AG04450 (cell line): ENCODE measurements at regions not wholly inside any gene's neighbourhood (a gene's known extent, or its start where the extent isn't known, plus 50 kb on each side); places are given as distances from the start of the nearest gene placed in this dataset.

Experiments used
- CTCF ChIA-PET: fragments of 300-600, 350-600 bp; formaldehyde crosslinking; extraction: SDS; loops from one replicate; lab custom pipeline; 2022; ENCODE audit warnings: antibody characterized with exemption, inconsistent platforms; lab: Charles Lee
- POLR2A ChIA-PET: fragments of 350-600 bp; formaldehyde crosslinking; extraction: SDS; loops from one replicate; lab custom pipeline; 2021; ENCODE audit warnings: antibody characterized with exemption, inconsistent platforms; lab: Yijun Ruan, JAX
- DNase-seq: peaks from one replicate; pipeline ENCODE4 v3.0.0-alpha.2; 2011; ENCODE audit warnings: low read depth, low spot score
- H3K27ac ChIP-seq: one replicate; pipeline ENCODE4 v1.5.1; 2012; ENCODE audit warnings: low read depth, low read length, control low read depth
- H3K27me3 ChIP-seq: one replicate; pipeline ENCODE4 v1.6.0; 2012; ENCODE audit warnings: low read length; ENCODE audit not compliant: control insufficient read depth, insufficient read depth
- H3K4me3 ChIP-seq: 2 replicates; pipeline ENCODE4 v1.5.1; 2011; ENCODE audit warnings: mild to moderate bottlenecking, low read depth, low read length, control low read depth
- H3K9me3 ChIP-seq: 2 replicates; pipeline ENCODE4 v1.5.1; 2012; ENCODE audit warnings: low read length; ENCODE audit not compliant: control insufficient read depth, insufficient read depth
- CTCF ChIP-seq: IDR thresholded peaks from 2 replicates; pipeline ENCODE4 v1.5.1; 2011; ENCODE audit warnings: low read depth, low read length, control low read depth, inconsistent platforms

GRCh38 chrX:28042260-28042659 lies 61.0 kb upstream of the DCAF8L1 start:
- CTCF ChIA-PET, result no interaction called here
- TF ChIP-seq CTCF, result no peak
- DNase-seq, result no peak
- no peaks in the 10 kb centered on the region for H3K27me3 ChIP-seq
- H3K27ac ChIP-seq, result no peak overlapping the region
- POLR2A ChIA-PET, result no interaction called here
- no peak overlapping the region for H3K4me3 ChIP-seq
- no peaks in the 10 kb centered on the region for H3K9me3 ChIP-seq

- Histone ChIP-seq H3K27ac (no peak overlapping the region), H3K4me3 (no peak overlapping the region), H3K27me3 (no peaks in the 10 kb centered on the region), H3K9me3 (no peaks in the 10 kb centered on the region)
- DNase-seq, result no peak
- ChIA-PET POLR2A (no interaction called here), CTCF (no interaction called here)
- TF ChIP-seq CTCF, result no peak
These were observed 58.0 kb upstream of the DCAF8L1 start for GRCh38 chrX:28039258-28039657.
